HEK293 (cell line): ENCODE measurements at regions not wholly inside any gene's neighbourhood (a gene's known extent, or its start where the extent isn't known, plus 50 kb on each side); places are given as distances from the start of the nearest gene placed in this dataset.

ENCODE experiments used
- CTCF ChIA-PET: fragments of 350-600 bp; formaldehyde crosslinking; extraction: SDS; loops from one replicate; lab custom pipeline; 2021; ENCODE audit warnings: antibody characterized with exemption; lab: Yijun Ruan, JAX
- POLR2A ChIA-PET: fragments of 300-600 bp; formaldehyde crosslinking; extraction: SDS; loops from one replicate; lab custom pipeline; 2020; ENCODE audit warnings: antibody characterized with exemption, inconsistent platforms; lab: Yijun Ruan, JAX
- H3K27ac ChIP-seq: fragments of 200-500 bp; sonication (Bioruptor generic); 2 replicates; pipeline ENCODE4 v1.5.1; 2014; ENCODE audit warnings: low read depth, low read length, control low read depth, inconsistent platforms; ENCODE audit errors: extremely low read depth
- H3K36me3 ChIP-seq, 2 experiments: fragments of 200-500 bp in 1 of 2; sonication (Bioruptor generic) in 1 of 2; 1 replicate in 1 of 2; 2 replicates in 1 of 2; pipeline ENCODE4 v1.5.1; 2014 to 2017; ENCODE audit warnings: inconsistent platforms in 2 of 2, low read length in 2 of 2; ENCODE audit not compliant: control insufficient read depth in 2 of 2, insufficient read depth in 1 of 2
- H3K4me1 ChIP-seq: fragments of 200-500 bp; sonication (Bioruptor generic); 2 replicates; pipeline ENCODE4 v1.5.1; 2014; ENCODE audit warnings: mild to moderate bottlenecking, low read length, inconsistent platforms; ENCODE audit not compliant: control insufficient read depth, insufficient read depth
- H3K4me3 ChIP-seq: 2 replicates; pipeline ENCODE4 v1.5.1; 2011; ENCODE audit warnings: low read depth, mild to moderate bottlenecking, control low read depth, low read length, moderate library complexity
- H3K9me3 ChIP-seq: fragments of 200-500 bp; sonication (Bioruptor generic); 2 replicates; pipeline ENCODE4 v1.5.1; 2014; ENCODE audit warnings: low read depth, low read length, inconsistent platforms; ENCODE audit not compliant: control insufficient read depth, insufficient read depth
- EGR2 ChIP-seq: fragments of 450-650 bp; formaldehyde crosslinking; IDR thresholded peaks from 2 replicates; pipeline ENCODE4 v1.5.1; 2016; ENCODE audit warnings: low read depth, missing biosample characterization, missing genetic modification characterization
- GFI1B ChIP-seq: fragments of 450-650 bp; formaldehyde crosslinking; IDR thresholded peaks from 2 replicates; pipeline ENCODE4 v1.5.1; 2016; ENCODE audit warnings: missing biosample characterization, missing genetic modification characterization
- KLF1 ChIP-seq: fragments of 450-650 bp; formaldehyde crosslinking; IDR thresholded peaks from 2 replicates; pipeline ENCODE4 v1.5.1; 2016; ENCODE audit warnings: missing biosample characterization, missing genetic modification characterization
- KLF9 ChIP-seq: fragments of 450-650 bp; formaldehyde crosslinking; IDR thresholded peaks from 2 replicates; pipeline ENCODE4 v1.5.1; 2016; ENCODE audit warnings: missing biosample characterization, missing genetic modification characterization, low read depth
- MZF1 ChIP-seq: fragments of 450-650 bp; formaldehyde crosslinking; IDR thresholded peaks from 2 replicates; pipeline ENCODE4 v1.5.1; 2017; ENCODE audit warnings: missing biosample characterization, missing genetic modification characterization, borderline replicate concordance
- REPIN1 ChIP-seq: fragments of 450-650 bp; formaldehyde crosslinking; IDR thresholded peaks from 2 replicates; pipeline ENCODE4 v1.5.1; 2017; ENCODE audit warnings: missing biosample characterization, missing genetic modification characterization, low read depth
- SCRT2 ChIP-seq: fragments of 450-650 bp; formaldehyde crosslinking; IDR thresholded peaks from 2 replicates; pipeline ENCODE4 v1.5.1; 2016; ENCODE audit warnings: missing biosample characterization, missing genetic modification characterization
- SP2 ChIP-seq: fragments of 450-650 bp; formaldehyde crosslinking; IDR thresholded peaks from 2 replicates; pipeline ENCODE4 v1.5.1; 2016; ENCODE audit warnings: missing biosample characterization, missing genetic modification characterization
- WT1 ChIP-seq: fragments of 450-650 bp; formaldehyde crosslinking; IDR thresholded peaks from 2 replicates; pipeline ENCODE4 v1.5.1; 2016; ENCODE audit warnings: missing biosample characterization, missing genetic modification characterization
- YY1 ChIP-seq: fragments of 450-650 bp; formaldehyde crosslinking; IDR thresholded peaks from 2 replicates; pipeline ENCODE4 v1.5.1; 2018; ENCODE audit warnings: missing biosample characterization, missing genetic modification characterization
- ZBTB1 ChIP-seq: fragments of 450-650 bp; formaldehyde crosslinking; IDR thresholded peaks from 2 replicates; pipeline ENCODE4 v1.5.1; 2016; ENCODE audit warnings: missing biosample characterization, missing genetic modification characterization
- ZBTB17 ChIP-seq: fragments of 450-650 bp; formaldehyde crosslinking; IDR thresholded peaks from 2 replicates; pipeline ENCODE4 v1.5.1; 2016; ENCODE audit warnings: missing biosample characterization, missing genetic modification characterization
- ZIC2 ChIP-seq: fragments of 450-650 bp; formaldehyde crosslinking; IDR thresholded peaks from 2 replicates; pipeline ENCODE4 v1.5.1; 2016; ENCODE audit warnings: missing biosample characterization, missing genetic modification characterization
- ZNF121 ChIP-seq: fragments of 450-650 bp; formaldehyde crosslinking; IDR thresholded peaks from 2 replicates; pipeline ENCODE4 v1.5.1; 2016; ENCODE audit warnings: missing biosample characterization, missing genetic modification characterization
- ZNF132 ChIP-seq: fragments of 450-650 bp; formaldehyde crosslinking; IDR thresholded peaks from 2 replicates; pipeline ENCODE4 v1.5.1; 2017; ENCODE audit warnings: missing biosample characterization, missing genetic modification characterization, borderline replicate concordance
- ZNF133 ChIP-seq: fragments of 450-650 bp; formaldehyde crosslinking; IDR thresholded peaks from 2 replicates; pipeline ENCODE4 v1.5.1; 2016; ENCODE audit warnings: missing biosample characterization, missing genetic modification characterization
- ZNF221 ChIP-seq: fragments of 450-650 bp; formaldehyde crosslinking; IDR thresholded peaks from 2 replicates; pipeline ENCODE4 v1.5.1; 2017; ENCODE audit warnings: missing biosample characterization, missing genetic modification characterization, borderline replicate concordance
- ZNF248 ChIP-seq: fragments of 450-650 bp; formaldehyde crosslinking; IDR thresholded peaks from 2 replicates; pipeline ENCODE4 v1.5.1; 2017; ENCODE audit warnings: missing biosample characterization, missing genetic modification characterization
- ZNF416 ChIP-seq: fragments of 450-650 bp; formaldehyde crosslinking; IDR thresholded peaks from 2 replicates; pipeline ENCODE4 v1.5.1; 2016; ENCODE audit warnings: missing biosample characterization, missing genetic modification characterization
- ZNF423 ChIP-seq: fragments of 450-650 bp; formaldehyde crosslinking; IDR thresholded peaks from 2 replicates; pipeline ENCODE4 v1.5.1; 2016; ENCODE audit warnings: missing biosample characterization, missing genetic modification characterization
- ZNF600 ChIP-seq: fragments of 450-650 bp; formaldehyde crosslinking; IDR thresholded peaks from 2 replicates; pipeline ENCODE4 v1.5.1; 2016; ENCODE audit warnings: missing biosample characterization, missing genetic modification characterization
- ZNF623 ChIP-seq: fragments of 450-650 bp; formaldehyde crosslinking; IDR thresholded peaks from 2 replicates; pipeline ENCODE4 v1.5.1; 2016; ENCODE audit warnings: missing biosample characterization, missing genetic modification characterization
- ZNF660 ChIP-seq: fragments of 450-650 bp; IDR thresholded peaks from 2 replicates; pipeline ENCODE4 v1.5.1; 2018; ENCODE audit warnings: missing biosample characterization, mild to moderate bottlenecking, missing genetic modification characterization
- ZNF664 ChIP-seq: fragments of 450-650 bp; formaldehyde crosslinking; IDR thresholded peaks from 2 replicates; pipeline ENCODE4 v1.5.1; 2016; ENCODE audit warnings: missing biosample characterization, missing genetic modification characterization
- TF ChIP-seq, protein P1 (sequence below): fragments of 450-650 bp; formaldehyde crosslinking; IDR thresholded peaks from 2 replicates; pipeline ENCODE4 v1.5.1; 2016; ENCODE audit warnings: missing biosample characterization, missing genetic modification characterization
- TF ChIP-seq, protein P2 (sequence below): fragments of 450-650 bp; formaldehyde crosslinking; IDR thresholded peaks from 2 replicates; pipeline ENCODE4 v1.5.1; 2016; ENCODE audit warnings: missing biosample characterization, missing genetic modification characterization
- TF ChIP-seq, protein P3 (sequence below): fragments of 450-650 bp; formaldehyde crosslinking; IDR thresholded peaks from 2 replicates; pipeline ENCODE4 v1.5.1; 2016; ENCODE audit warnings: missing biosample characterization, missing genetic modification characterization
- TF ChIP-seq, protein P4 (sequence below): fragments of 450-650 bp; formaldehyde crosslinking; IDR thresholded peaks from 2 replicates; pipeline ENCODE4 v1.5.1; 2016; ENCODE audit warnings: missing biosample characterization, missing genetic modification characterization

DNA sequence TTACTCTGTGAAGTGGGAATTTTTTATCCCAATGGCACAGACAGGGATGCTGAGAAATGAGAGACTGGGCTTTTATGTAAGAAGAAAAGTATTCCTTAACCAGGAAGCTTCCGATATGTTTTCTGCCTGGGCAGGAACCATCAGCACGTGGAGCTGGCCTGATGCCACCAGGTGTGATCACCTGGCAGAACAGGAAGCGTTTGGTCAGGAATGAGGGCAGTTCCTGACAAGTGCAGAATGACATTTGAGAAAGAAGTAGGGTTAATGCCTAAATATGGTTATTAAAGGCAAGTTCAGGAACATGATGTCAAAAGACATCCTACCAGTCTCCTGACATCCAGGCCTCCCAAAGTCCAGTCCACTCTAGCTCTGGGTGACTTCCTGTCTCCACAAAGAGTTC lies 210.3 kb downstream of the NUAK1 start:
- POLR2A ChIA-PET: no interaction called here

DNA sequence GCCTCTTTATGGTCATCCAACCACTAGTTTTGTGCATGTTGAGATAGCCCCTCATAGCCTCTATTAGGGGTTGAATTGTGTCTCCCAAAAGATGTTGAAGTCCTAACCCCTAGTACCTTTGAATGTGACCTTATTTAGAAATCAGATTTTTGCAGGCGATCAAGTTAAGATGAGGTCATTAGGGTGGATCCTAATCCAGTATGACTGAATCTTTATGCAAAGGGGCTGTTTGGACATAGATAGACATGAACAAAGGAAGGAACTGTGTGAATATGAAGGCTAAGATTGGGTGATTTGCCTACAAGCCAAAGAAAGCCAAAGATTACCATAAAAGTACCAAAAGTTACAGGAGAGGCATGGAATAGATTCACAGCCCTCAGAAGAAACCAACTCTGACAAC lies 209.6 kb downstream of the NUAK1 start:
- no peaks in the 10 kb centered on the region for H3K9me3 ChIP-seq
- ChIA-PET POLR2A (no interaction called here), CTCF (interaction anchor here (0.7 to 1.0 kb wide), 3 partner anchors 44 to 199 kb away, joined by 3 to 4 read pairs (median 4); no protein-coding TSS in a partner anchor)
- H3K27ac ChIP-seq: no peak overlapping the region
- no peaks in the 10 kb centered on the region for H3K36me3 ChIP-seq
- no peak overlapping the region for H3K4me3 ChIP-seq
- H3K4me1 ChIP-seq: no peaks in the 10 kb centered on the region
- TF ChIP-seq, protein P1, sequence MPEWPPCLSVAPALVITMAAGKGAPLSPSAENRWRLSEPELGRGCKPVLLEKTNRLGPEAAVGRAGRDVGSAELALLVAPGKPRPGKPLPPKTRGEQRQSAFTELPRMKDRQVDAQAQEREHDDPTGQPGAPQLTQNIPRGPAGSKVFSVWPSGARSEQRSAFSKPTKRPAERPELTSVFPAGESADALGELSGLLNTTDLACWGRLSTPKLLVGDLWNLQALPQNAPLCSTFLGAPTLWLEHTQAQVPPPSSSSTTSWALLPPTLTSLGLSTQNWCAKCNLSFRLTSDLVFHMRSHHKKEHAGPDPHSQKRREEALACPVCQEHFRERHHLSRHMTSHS (tag by site-specific recombination): no peak
- TF ChIP-seq, protein P2, sequence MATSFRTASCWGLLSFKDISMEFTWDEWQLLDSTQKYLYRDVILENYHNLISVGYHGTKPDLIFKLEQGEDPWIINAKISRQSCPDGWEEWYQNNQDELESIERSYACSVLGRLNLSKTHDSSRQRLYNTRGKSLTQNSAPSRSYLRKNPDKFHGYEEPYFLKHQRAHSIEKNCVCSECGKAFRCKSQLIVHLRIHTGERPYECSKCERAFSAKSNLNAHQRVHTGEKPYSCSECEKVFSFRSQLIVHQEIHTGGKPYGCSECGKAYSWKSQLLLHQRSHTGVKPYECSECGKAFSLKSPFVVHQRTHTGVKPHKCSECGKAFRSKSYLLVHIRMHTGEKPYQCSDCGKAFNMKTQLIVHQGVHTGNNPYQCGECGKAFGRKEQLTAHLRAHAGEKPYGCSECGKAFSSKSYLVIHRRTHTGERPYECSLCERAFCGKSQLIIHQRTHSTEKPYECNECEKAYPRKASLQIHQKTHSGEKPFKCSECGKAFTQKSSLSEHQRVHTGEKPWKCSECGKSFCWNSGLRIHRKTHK (tag by site-specific recombination): no peak
- TF ChIP-seq ZNF664 (tag by site-specific recombination) (no peak), ZBTB1 (tag by site-specific recombination) (no peak), SCRT2 (tag by site-specific recombination) (no peak), WT1 (tag by site-specific recombination) (no peak), ZNF121 (tag by site-specific recombination) (no peak), ZNF416 (tag by site-specific recombination) (no peak), ZNF660 (tag by site-specific recombination) (no peak), ZIC2 (tag by site-specific recombination) (no peak)
- TF ChIP-seq, protein P3, sequence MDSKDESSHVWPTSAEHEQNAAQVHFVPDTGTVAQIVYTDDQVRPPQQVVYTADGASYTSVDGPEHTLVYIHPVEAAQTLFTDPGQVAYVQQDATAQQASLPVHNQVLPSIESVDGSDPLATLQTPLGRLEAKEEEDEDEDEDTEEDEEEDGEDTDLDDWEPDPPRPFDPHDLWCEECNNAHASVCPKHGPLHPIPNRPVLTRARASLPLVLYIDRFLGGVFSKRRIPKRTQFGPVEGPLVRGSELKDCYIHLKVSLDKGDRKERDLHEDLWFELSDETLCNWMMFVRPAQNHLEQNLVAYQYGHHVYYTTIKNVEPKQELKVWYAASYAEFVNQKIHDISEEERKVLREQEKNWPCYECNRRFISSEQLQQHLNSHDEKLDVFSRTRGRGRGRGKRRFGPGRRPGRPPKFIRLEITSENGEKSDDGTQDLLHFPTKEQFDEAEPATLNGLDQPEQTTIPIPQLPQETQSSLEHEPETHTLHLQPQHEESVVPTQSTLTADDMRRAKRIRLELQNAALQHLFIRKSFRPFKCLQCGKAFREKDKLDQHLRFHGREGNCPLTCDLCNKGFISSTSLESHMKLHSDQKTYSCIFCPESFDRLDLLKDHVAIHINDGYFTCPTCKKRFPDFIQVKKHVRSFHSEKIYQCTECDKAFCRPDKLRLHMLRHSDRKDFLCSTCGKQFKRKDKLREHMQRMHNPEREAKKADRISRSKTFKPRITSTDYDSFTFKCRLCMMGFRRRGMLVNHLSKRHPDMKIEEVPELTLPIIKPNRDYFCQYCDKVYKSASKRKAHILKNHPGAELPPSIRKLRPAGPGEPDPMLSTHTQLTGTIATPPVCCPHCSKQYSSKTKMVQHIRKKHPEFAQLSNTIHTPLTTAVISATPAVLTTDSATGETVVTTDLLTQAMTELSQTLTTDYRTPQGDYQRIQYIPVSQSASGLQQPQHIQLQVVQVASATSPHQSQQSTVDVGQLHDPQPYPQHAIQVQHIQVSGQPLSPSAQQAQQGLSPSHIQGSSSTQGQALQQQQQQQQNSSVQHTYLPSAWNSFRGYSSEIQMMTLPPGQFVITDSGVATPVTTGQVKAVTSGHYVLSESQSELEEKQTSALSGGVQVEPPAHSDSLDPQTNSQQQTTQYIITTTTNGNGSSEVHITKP (tag by site-specific recombination): no peak

More for the DNA sequence above, 210.3 kb downstream of the NUAK1 start:
- TF ChIP-seq KLF1 (tag by site-specific recombination): no peak
- TF ChIP-seq ZNF248 (tag by site-specific recombination): no peak
- no peak for TF ChIP-seq MZF1 (tag by site-specific recombination)
- TF ChIP-seq ZNF221: no peak
- no peak for TF ChIP-seq ZNF133 (tag by site-specific recombination)
- no peak for TF ChIP-seq ZNF600 (tag by site-specific recombination)
- no peak for TF ChIP-seq EGR2 (tag by site-specific recombination)
- TF ChIP-seq SP2 (tag by site-specific recombination): no peak
- TF ChIP-seq, protein P4, sequence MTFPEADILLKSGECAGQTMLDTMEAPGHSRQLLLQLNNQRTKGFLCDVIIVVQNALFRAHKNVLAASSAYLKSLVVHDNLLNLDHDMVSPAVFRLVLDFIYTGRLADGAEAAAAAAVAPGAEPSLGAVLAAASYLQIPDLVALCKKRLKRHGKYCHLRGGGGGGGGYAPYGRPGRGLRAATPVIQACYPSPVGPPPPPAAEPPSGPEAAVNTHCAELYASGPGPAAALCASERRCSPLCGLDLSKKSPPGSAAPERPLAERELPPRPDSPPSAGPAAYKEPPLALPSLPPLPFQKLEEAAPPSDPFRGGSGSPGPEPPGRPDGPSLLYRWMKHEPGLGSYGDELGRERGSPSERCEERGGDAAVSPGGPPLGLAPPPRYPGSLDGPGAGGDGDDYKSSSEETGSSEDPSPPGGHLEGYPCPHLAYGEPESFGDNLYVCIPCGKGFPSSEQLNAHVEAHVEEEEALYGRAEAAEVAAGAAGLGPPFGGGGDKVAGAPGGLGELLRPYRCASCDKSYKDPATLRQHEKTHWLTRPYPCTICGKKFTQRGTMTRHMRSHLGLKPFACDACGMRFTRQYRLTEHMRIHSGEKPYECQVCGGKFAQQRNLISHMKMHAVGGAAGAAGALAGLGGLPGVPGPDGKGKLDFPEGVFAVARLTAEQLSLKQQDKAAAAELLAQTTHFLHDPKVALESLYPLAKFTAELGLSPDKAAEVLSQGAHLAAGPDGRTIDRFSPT (tag by site-specific recombination): no peak
- TF ChIP-seq GFI1B (tag by site-specific recombination): no peak
- TF ChIP-seq REPIN1 (tag by site-specific recombination): no peak
- no peak for TF ChIP-seq ZNF423
- TF ChIP-seq, protein P3 (tag by site-specific recombination): no peak
- TF ChIP-seq ZNF132 (tag by site-specific recombination): no peak
- no peak for TF ChIP-seq KLF9 (tag by site-specific recombination)
- no peak for TF ChIP-seq ZBTB17
- no peak for TF ChIP-seq YY1 (tag by site-specific recombination)
- no peak for TF ChIP-seq ZNF623 (tag by site-specific recombination)
- TF ChIP-seq, all 188 proteins: peak for 0
- CTCF ChIA-PET: interaction anchor here (1.0 kb wide), 1 partner anchor 43 kb away, joined by 4 read pairs; no protein-coding TSS in a partner anchor
- Histone ChIP-seq H3K4me3 (no peak overlapping the region), H3K9me3 (no peaks in the 10 kb centered on the region), H3K27ac (no peak overlapping the region), H3K4me1 (no peaks in the 10 kb centered on the region), H3K36me3 (no peaks in the 10 kb centered on the region)
